GM23338 (cell line): ENCODE measurements at regions not wholly inside any gene's neighbourhood (a gene's known extent, or its start where the extent isn't known, plus 50 kb on each side); places are given as distances from the start of the nearest gene placed in this dataset.

Experiments used
- CTCF ChIP-seq, 2 experiments: fragments of 200-600 bp in 1 of 2; sonication (generic) in 1 of 2; conservative IDR thresholded peaks; 2 replicates each; pipeline versions ENCODE4 v1.5.1 to v1.6.1; 2016 to 2017; ENCODE audit warnings: antibody characterized with exemption in 2 of 2, low read depth in 2 of 2, mild to moderate bottlenecking in 2 of 2, moderate library complexity in 1 of 2
- EZH2 ChIP-seq: fragments of 200-600 bp; sonication (generic); IDR thresholded peaks from one replicate; pipeline ENCODE4 v1.8.0; 2017; ENCODE audit warnings: antibody characterized with exemption, mild to moderate bottlenecking, low read depth; ENCODE audit not compliant: unreplicated experiment
- POLR2AphosphoS5 ChIP-seq: IDR thresholded peaks from 2 replicates; pipeline ENCODE4 v1.6.1; 2016; ENCODE audit warnings: antibody characterized with exemption, low read depth
- REST ChIP-seq: IDR thresholded peaks from one replicate; pipeline ENCODE4 v1.6.1; 2018; ENCODE audit warnings: antibody characterized with exemption; ENCODE audit not compliant: unreplicated experiment
- ZNF331 ChIP-seq: fragments of 250-450 bp; sonication (Bioruptor Pico); IDR thresholded peaks from 2 replicates; pipeline ENCODE4 v1.5.0; 2020; ENCODE audit warnings: low read depth, mild to moderate bottlenecking, moderate library complexity

- TF ChIP-seq CTCF (conservative IDR thresholded peaks at IDR 0.05; ENCODE audit: low read depth in 2 of 2) = no peak
- no peak for TF ChIP-seq POLR2AphosphoS5
- no peak for TF ChIP-seq EZH2
- TF ChIP-seq ZNF331 (CRISPR knock-in tag) = no peak
- TF ChIP-seq REST = no peak
Measured at GRCh38 chr11:105206633-105207032, 67.1 kb upstream of the CARD18 start.
